ENCODE measurements at regions not wholly inside any gene's neighbourhood (a gene's known extent, or its start where the extent isn't known, plus 50 kb on each side); places are given as distances from the start of the nearest gene placed in this dataset.

DNA sequence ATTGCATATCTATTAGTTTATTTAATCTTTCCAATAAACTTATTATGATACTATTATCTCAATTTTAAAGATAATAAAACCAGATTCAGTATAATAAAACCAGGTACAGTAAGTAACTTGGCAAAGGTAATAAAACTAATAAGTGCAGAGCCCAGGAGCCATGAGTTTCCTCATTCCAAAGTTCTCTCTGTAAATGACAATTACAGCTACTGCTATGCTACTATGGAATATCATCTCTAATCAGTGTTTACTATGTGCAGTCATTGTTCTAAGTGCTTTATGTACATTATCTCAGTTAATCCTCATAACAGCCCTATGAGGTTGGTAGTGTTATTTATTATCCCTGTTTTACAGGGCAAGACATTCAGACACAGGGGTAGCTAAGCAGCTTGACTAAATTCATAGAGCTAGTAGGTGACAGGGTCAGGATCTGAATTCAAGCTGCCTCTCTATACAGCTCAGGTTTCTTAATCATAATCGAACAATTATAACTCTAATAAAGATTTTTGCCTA, 285.0 kb upstream of the PITX2 start:
- no peak for TF ChIP-seq POLR2AphosphoS5 (IDR thresholded peaks at IDR 0.05)
- TF ChIP-seq RAD21 (conservative IDR thresholded peaks at IDR 0.05), result no peak
- TF ChIP-seq CTCF (IDR thresholded peaks at IDR 0.05; ENCODE audit: poor library complexity, severe bottlenecking), result no peak
